GM10248 (cell line): ENCODE measurements at regions not wholly inside any gene's neighbourhood (a gene's known extent, or its start where the extent isn't known, plus 50 kb on each side); places are given as distances from the start of the nearest gene placed in this dataset.
"Not testable (repeated sequence)": the region's sequence is repeated elsewhere in the genome, so short reads cannot be mapped to it uniquely, and the experiment has no call there.

Experiments used
- CTCF ChIA-PET: fragments of 300-600 bp; sonication (Branson Sonifier 250); formaldehyde crosslinking; extraction: SDS; loops from one replicate; lab custom pipeline; 2021; ENCODE audit warnings: antibody characterized with exemption; lab: Yijun Ruan, JAX
- POLR2A ChIA-PET: fragments of 350-650 bp; sonication (Branson Sonifier 250); formaldehyde crosslinking; extraction: SDS; loops from one replicate; lab custom pipeline; 2020; ENCODE audit warnings: antibody characterized with exemption; lab: Yijun Ruan, JAX
- DNase-seq: peaks from one replicate; pipeline ENCODE4 v3.0.0; 2012; ENCODE audit errors: extremely low spot score
- CTCF ChIP-seq: IDR thresholded peaks from 2 replicates; pipeline ENCODE4 v1.5.1; 2012; ENCODE audit warnings: mild to moderate bottlenecking, low read depth; ENCODE audit errors: extremely low read depth, missing control alignments, control extremely low read depth

DNA sequence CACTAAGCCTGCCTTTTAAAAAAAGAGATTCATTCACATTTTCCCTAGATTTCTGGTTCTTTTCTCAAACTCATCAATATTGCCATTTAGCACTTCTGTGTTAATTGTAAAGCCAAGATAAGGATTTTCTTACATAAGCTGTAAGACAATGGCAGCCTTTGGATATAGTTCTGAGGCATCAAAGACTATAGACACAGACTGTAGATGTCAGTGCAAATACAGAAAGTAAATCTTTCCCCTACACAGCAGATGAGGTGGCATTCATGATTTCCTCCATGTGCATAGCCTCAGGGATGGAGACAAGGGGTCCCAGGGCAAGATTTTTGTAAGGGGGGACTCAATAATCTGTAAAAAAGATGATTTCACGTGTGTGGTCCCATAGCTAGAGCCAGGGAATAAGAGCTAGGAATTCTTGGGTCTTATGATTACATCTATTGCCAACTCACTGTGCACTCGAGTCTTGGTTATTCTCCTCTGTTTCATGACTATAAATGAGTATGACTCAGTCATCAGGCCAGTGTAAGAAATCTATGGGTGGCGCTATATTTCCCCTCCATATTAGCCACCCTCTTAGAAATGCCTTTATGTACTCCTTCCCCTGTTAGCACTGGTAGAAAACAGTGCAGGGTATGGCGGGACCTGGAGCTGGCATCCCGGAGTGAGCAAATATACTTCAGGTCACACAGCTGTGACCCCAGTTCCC lies 207.5 kb downstream of the EXOC5 start:
- ChIA-PET CTCF (no interaction called here), POLR2A (no interaction called here)
- no peak for TF ChIP-seq CTCF
- no peak for DNase-seq

GRCh38 chr14:57060276-57060955 lies 208.3 kb downstream of the EXOC5 start:
- POLR2A ChIA-PET = no interaction called here
- DNase-seq = peak; percentile 50
- CTCF ChIA-PET = no interaction called here
- TF ChIP-seq CTCF = no peak

DNA sequence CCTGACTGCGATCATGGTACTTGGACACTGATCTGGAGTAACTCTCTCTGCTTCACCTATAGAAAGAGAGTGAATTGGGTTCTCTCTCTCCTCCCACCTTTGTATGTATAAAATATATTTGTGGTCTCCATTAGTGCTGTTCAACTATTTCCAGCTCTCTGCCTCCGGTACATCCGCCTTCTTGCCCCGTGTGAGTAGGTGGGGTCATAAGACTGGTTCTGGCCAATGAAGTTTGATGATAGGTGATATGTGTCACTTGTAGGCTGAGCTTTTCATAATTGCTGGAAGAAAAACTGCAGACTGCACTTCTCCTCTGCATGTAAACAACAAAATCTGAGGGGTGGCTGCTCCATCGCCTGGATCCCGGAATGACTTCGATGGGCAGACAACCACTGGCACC lies 210.4 kb downstream of the EXOC5 start:
- ChIA-PET CTCF (interaction anchor here (0.5 to 1.5 kb wide), 4 partner anchors 9 to 571 kb away, joined by 3 to 4 read pairs (median 3); no protein-coding TSS in a partner anchor), POLR2A (no interaction called here)
- DNase-seq = no peak
- no peak for TF ChIP-seq CTCF

DNA sequence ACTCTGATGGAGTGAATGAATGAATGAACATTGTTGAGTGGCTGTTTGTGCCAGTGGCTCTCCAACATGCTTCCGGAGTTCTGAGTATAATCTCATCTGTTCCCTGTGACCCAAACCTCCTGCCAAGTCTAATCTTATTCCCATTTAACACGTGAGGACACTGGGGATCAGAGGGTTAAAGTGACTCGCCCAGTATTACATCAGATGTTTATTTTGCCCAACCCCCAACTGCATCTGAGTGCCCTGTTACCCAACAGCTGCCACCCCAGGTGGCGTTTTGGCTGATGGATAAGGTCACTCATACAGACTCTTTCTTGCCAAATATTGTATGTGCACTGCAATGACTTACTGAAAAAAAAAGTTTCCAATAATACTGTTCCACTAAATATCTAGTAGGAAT lies 210.9 kb downstream of the EXOC5 start:
- no peak for TF ChIP-seq CTCF

GRCh38 chr14:57056522-57056921 lies 212.2 kb downstream of the EXOC5 start:
- DNase-seq, POLR2A ChIA-PET: not testable (repeated sequence)
- CTCF ChIA-PET = interaction anchor here (1.6 kb wide), 1 partner anchor 9 kb away, joined by 3 read pairs; no protein-coding TSS in a partner anchor

More for the DNA sequence above, 210.9 kb downstream of the EXOC5 start:
- no peak for DNase-seq
- POLR2A ChIA-PET = no interaction called here
- CTCF ChIA-PET = interaction anchor here (0.5 to 1.5 kb wide), 4 partner anchors 10 to 571 kb away, joined by 3 to 4 read pairs (median 3); no protein-coding TSS in a partner anchor

DNA sequence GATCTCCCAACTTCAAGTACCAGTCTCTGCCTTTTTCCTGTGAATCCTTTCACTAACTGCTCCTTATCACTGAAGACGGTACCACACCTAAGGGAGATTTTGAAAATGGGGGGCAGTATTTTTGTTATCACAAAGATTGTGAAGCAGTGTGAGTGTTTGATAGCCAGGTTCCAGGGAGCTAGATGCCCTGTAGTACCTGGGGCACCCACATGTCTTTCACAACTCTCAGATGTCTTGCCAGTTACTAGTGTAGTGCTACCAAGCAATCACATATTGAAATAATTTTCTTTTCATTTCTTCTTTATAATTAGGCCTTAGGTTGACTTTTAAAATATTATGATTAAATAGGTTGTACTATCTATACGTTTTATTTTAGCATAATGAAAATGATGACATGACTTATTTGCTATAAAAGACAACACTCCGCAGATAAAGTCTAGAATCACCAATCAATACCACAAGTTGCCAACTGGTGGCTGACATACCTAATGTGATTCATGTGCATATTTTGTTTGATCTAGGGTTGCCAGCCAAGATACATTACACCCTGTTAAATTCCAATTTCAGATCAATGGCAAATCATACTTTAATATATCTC lies 215.9 kb downstream of the EXOC5 start:
- no peak for TF ChIP-seq CTCF
- DNase-seq = no peak
- ChIA-PET CTCF (no interaction called here), POLR2A (no interaction called here)

DNA sequence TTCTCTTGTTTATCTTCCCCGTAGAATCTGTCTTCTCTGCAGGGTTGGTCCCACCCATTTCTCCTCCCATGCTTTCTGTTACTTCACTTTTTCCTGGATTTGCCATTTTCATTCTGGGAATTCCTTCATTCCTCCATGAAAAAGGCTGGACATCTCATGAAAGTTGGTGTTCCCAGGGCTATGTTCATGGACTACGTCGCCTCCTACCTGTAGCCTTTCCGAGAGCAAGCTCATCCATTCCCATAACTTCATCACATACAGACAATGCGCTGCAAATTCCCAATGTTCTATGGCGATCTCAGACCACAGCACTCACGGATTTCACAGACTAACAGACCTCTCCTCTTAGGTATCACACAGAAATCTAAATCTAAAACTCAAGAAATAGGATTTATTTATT lies 217.1 kb downstream of the EXOC5 start:
- ChIA-PET CTCF (no interaction called here), POLR2A (no interaction called here)
- no peak for TF ChIP-seq CTCF
- no peak for DNase-seq
